ENCODE measurements at regions not wholly inside any gene's neighbourhood (a gene's known extent, or its start where the extent isn't known, plus 50 kb on each side); places are given as distances from the start of the nearest gene placed in this dataset.

DNA sequence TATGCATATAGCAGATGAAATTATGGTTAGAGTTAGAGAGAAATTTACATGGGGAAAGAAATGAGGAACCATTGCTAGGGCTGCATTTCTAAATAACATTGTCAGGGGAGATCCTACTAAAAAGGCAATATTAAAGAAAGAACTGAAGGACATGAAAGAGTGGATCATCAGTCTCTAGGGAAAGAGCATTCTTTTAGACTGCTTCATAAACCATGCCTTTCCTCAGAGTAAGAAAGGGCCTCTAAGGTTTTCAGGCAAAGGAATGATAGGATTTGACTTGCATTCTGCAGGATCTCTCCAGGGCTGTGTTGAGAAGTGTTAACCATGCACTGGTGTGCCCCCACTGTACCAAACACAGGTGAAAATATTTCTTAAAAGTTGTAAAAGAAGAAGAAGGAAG is 385.4 kb upstream of the MAD2L1 start:
- Histone ChIP-seq H4K5ac (ENCODE audit: low read depth, low read length) (no peak overlapping the region), H3K36me3 (ENCODE audit: control insufficient read depth, insufficient read depth, low read length) (no peaks in the 10 kb centered on the region), H4K91ac (ENCODE audit: insufficient read depth, low read depth, low read length) (no peak overlapping the region), H2BK120ac (ENCODE audit: low read depth, low read length) (no peak overlapping the region), H2BK20ac (ENCODE audit: low read depth, low read length) (no peak overlapping the region), H3K27me3 (ENCODE audit: control insufficient read depth, insufficient read depth, low read length) (no peaks in the 10 kb centered on the region), H2AK9ac (replicated peaks; ENCODE audit: low read depth, low read length, poor library complexity) (no peak overlapping the region), H2BK15ac (ENCODE audit: low read depth, low read length) (no peak overlapping the region), H3K9ac (ENCODE audit: low read depth, low read length) (no peak overlapping the region), H3K56ac (ENCODE audit: extremely low read depth, insufficient read depth, low read length) (no peak overlapping the region), H3K4me2 (ENCODE audit: low read depth, low read length) (no peak overlapping the region), H2BK5ac (ENCODE audit: low read depth, low read length, poor library complexity, severe bottlenecking) (no peak overlapping the region), H3K23ac (ENCODE audit: low read depth, low read length) (no peak overlapping the region), H4K8ac (ENCODE audit: low read depth in 2 of 2, low read length in 2 of 2) (no peak overlapping the region), H3K18ac (ENCODE audit: low read depth, low read length) (no peak overlapping the region), H3K4ac (ENCODE audit: low read depth, low read length) (no peak overlapping the region), H3K4me3 (ENCODE audit: insufficient read depth, low read depth, low read length) (no peak overlapping the region), H3K9me1 (ENCODE audit: insufficient read depth, low read length) (no peaks in the 10 kb centered on the region), H3K4me1 (ENCODE audit: control insufficient read depth, insufficient read depth, low read length) (no peaks in the 10 kb centered on the region), H3K14ac (replicated peaks; ENCODE audit: low read depth, low read length) (no peak overlapping the region), H3K27ac (ENCODE audit: insufficient read depth, low read length) (no peak overlapping the region), H2AFZ (replicated peaks; ENCODE audit: low read length, poor library complexity) (no peak overlapping the region), H2AK5ac (ENCODE audit: low read depth, low read length) (no peak overlapping the region), H4K20me1 (ENCODE audit: insufficient read depth, low read length) (no peaks in the 10 kb centered on the region), H3K9me3 (ENCODE audit: control insufficient read depth, insufficient read depth, low read length) (no peaks in the 10 kb centered on the region), H3K79me1 (ENCODE audit: low read depth in 1 of 2, low read length in 2 of 2) (no peaks in the 10 kb centered on the region)
- ATAC-seq (ENCODE audit: low read depth) (no peak), DNase-seq (no peak)
- CTCF ChIA-PET = no interaction called here
- no TSS peak for BruUV-seq (replicated peaks)
- in situ Hi-C loops (cut with MboI; ENCODE audit: low sequenced_read_pairs) = no loop called here
- dilution Hi-C loops (cut with HindIII; ENCODE audit: low sequenced_read_pairs, unreplicated experiment) = no loop called here
- POLR2A ChIA-PET (ENCODE audit: unreplicated experiment) = no interaction called here
- TF ChIP-seq FOS (IDR thresholded peaks at IDR 0.05; ENCODE audit: low read depth, low read length) (no peak), POLR2A (IDR thresholded peaks at IDR 0.05; ENCODE audit: low read depth, low read length) (no peak), RFX5 (IDR thresholded peaks at IDR 0.05; ENCODE audit: low read depth, low read length) (no peak), RCOR1 (IDR thresholded peaks at IDR 0.05; ENCODE audit: insufficient replicate concordance, low read length) (no peak)
- TF ChIP-seq, protein P1, sequence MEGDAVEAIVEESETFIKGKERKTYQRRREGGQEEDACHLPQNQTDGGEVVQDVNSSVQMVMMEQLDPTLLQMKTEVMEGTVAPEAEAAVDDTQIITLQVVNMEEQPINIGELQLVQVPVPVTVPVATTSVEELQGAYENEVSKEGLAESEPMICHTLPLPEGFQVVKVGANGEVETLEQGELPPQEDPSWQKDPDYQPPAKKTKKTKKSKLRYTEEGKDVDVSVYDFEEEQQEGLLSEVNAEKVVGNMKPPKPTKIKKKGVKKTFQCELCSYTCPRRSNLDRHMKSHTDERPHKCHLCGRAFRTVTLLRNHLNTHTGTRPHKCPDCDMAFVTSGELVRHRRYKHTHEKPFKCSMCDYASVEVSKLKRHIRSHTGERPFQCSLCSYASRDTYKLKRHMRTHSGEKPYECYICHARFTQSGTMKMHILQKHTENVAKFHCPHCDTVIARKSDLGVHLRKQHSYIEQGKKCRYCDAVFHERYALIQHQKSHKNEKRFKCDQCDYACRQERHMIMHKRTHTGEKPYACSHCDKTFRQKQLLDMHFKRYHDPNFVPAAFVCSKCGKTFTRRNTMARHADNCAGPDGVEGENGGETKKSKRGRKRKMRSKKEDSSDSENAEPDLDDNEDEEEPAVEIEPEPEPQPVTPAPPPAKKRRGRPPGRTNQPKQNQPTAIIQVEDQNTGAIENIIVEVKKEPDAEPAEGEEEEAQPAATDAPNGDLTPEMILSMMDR (conservative IDR thresholded peaks at IDR 0.05; ENCODE audit: low read depth, low read length) = no peak
- intact Hi-C loops (cut with micrococcal nuclease) = no loop called here

All from IMR-90 (cell line).